ENCODE measurements at regions not wholly inside any gene's neighbourhood (a gene's known extent, or its start where the extent isn't known, plus 50 kb on each side); places are given as distances from the start of the nearest gene placed in this dataset.

GRCh38 chr7:79868010-79868409, 266.6 kb upstream of the GNAI1 start:
- ATAC-seq (no peak), DNase-seq (no peak)
- 49 to 64% methylated on average over 3 of the region's 3 CpGs for WGBS, 2 donors
- no peak for TF ChIP-seq CTCF (IDR thresholded peaks at IDR 0.05)
- Histone ChIP-seq H3K9me3 (peaks cover 0 to 8% (median 0%) of the 10 kb centered on the region in 11 donors), H3K27me3 (no peaks in the 10 kb centered on the region), H3K27ac (no peak overlapping the region), H3K36me3 (no peaks in the 10 kb centered on the region), H3K4me3 (no peak overlapping the region), H3K4me1 (no peaks in the 10 kb centered on the region)
- intact Hi-C loops (cut with DNase I): no loop called here

- intact Hi-C loops (cut with DNase I): no loop called here
- Histone ChIP-seq H3K4me1 (no peaks in the 10 kb centered on the region), H3K36me3 (no peaks in the 10 kb centered on the region), H3K27me3 (no peaks in the 10 kb centered on the region), H3K4me3 (no peak overlapping the region), H3K9me3 (peaks cover 0 to 7% (median 0%) of the 10 kb centered on the region in 11 donors), H3K27ac (no peak overlapping the region)
- ATAC-seq: no peak
- no peak for TF ChIP-seq CTCF (IDR thresholded peaks at IDR 0.05)
- WGBS, 2 donors: 77 to 80% methylated on average over 5 of the region's 5 CpGs
- no peak for DNase-seq
Observed at GRCh38 chr7:79862447-79863210, 272.0 kb upstream of the GNAI1 start.

GRCh38 chr7:79855172-79855571, 279.5 kb upstream of the GNAI1 start:
- Histone ChIP-seq H3K27ac (no peak overlapping the region), H3K9me3 (no peaks in the 10 kb centered on the region), H3K4me3 (no peak overlapping the region), H3K36me3 (no peaks in the 10 kb centered on the region), H3K4me1 (no peaks in the 10 kb centered on the region), H3K27me3 (no peaks in the 10 kb centered on the region)
- WGBS, 2 donors: 84 to 86% methylated on average over 1 of the region's 1 CpG
- no peak for TF ChIP-seq CTCF (IDR thresholded peaks at IDR 0.05)
- DNase-seq (no peak), ATAC-seq (no peak)
- intact Hi-C loops (cut with DNase I): no loop called here

GRCh38 chr7:79854621-79855020, 280.0 kb upstream of the GNAI1 start:
- ATAC-seq: no peak

More at GRCh38 chr7:79854621-79855020, 280.0 kb upstream of the GNAI1 start:
- Histone ChIP-seq H3K9me3 (no peaks in the 10 kb centered on the region), H3K27me3 (no peaks in the 10 kb centered on the region), H3K27ac (no peak overlapping the region), H3K36me3 (no peaks in the 10 kb centered on the region), H3K4me1 (no peaks in the 10 kb centered on the region), H3K4me3 (no peak overlapping the region)
- 82 to 86% methylated on average over 2 of the region's 2 CpGs for WGBS, 2 donors
- intact Hi-C loops (cut with DNase I): no loop called here
- no peak for TF ChIP-seq CTCF (IDR thresholded peaks at IDR 0.05)
- no peak for DNase-seq
